ENCODE measurements at regions not wholly inside any gene's neighbourhood (a gene's known extent, or its start where the extent isn't known, plus 50 kb on each side); places are given as distances from the start of the nearest gene placed in this dataset.

- Histone ChIP-seq H3K4me1 (no peaks in the 10 kb centered on the region), H3K27ac (no peak overlapping the region), H3K4me3 (no peak overlapping the region), H3K9me3 (peaks cover 0 to 3% of the 10 kb centered on the region in 2 donors), H3K27me3 (no peaks in the 10 kb centered on the region), H3K36me3 (no peaks in the 10 kb centered on the region)
- DNase-seq = peak in 2 of 4 donors; percentile 19 to 55
- TF ChIP-seq CTCF (IDR thresholded peaks at IDR 0.05) = no peak
- peak; percentile 65 for ATAC-seq
- intact Hi-C loops (cut with DNase I) = no loop called here
These were observed 565.5 kb upstream of the IGFBP3 start for GRCh38 chr7:46486256-46487206.

GRCh38 chr7:46485481-46486065 is 564.5 kb upstream of the IGFBP3 start:
- Histone ChIP-seq H3K4me1 (no peaks in the 10 kb centered on the region), H3K27ac (no peak overlapping the region), H3K36me3 (no peaks in the 10 kb centered on the region), H3K4me3 (no peak overlapping the region), H3K9me3 (peaks cover 0 to 7% of the 10 kb centered on the region in 2 donors), H3K27me3 (no peaks in the 10 kb centered on the region)
- no peak for DNase-seq
- no peak for TF ChIP-seq CTCF (IDR thresholded peaks at IDR 0.05)
- ATAC-seq = no peak
- intact Hi-C loops (cut with DNase I) = no loop called here

GRCh38 chr7:46484906-46485305 is 563.8 kb upstream of the IGFBP3 start:
- Histone ChIP-seq H3K9me3 (peaks cover 0 to 12% of the 10 kb centered on the region in 2 donors), H3K27me3 (no peaks in the 10 kb centered on the region), H3K36me3 (no peaks in the 10 kb centered on the region), H3K27ac (no peak overlapping the region), H3K4me3 (no peak overlapping the region), H3K4me1 (no peaks in the 10 kb centered on the region)
- intact Hi-C loops (cut with DNase I) = no loop called here
- ATAC-seq (no peak), DNase-seq (no peak)
- TF ChIP-seq CTCF (IDR thresholded peaks at IDR 0.05) = no peak

- no peak for DNase-seq
- TF ChIP-seq CTCF (IDR thresholded peaks at IDR 0.05) = no peak
- no peaks in the 10 kb centered on the region for H3K4me1 ChIP-seq
These were observed 559.5 kb upstream of the IGFBP3 start for GRCh38 chr7:46480619-46481018.

GRCh38 chr7:46479680-46480079 is 558.6 kb upstream of the IGFBP3 start:
- Histone ChIP-seq H3K36me3 (no peaks in the 10 kb centered on the region), H3K4me3 (no peak overlapping the region), H3K27me3 (no peaks in the 10 kb centered on the region), H3K9me3 (peaks cover 0 to 28% of the 10 kb centered on the region in 2 donors), H3K27ac (no peak overlapping the region), H3K4me1 (no peaks in the 10 kb centered on the region)
- TF ChIP-seq CTCF (IDR thresholded peaks at IDR 0.05) = no peak
- no peak for ATAC-seq
- intact Hi-C loops (cut with DNase I) = no loop called here
- no peak for DNase-seq

More at GRCh38 chr7:46480619-46481018, 559.5 kb upstream of the IGFBP3 start:
- Histone ChIP-seq H3K27ac (no peak overlapping the region), H3K27me3 (no peaks in the 10 kb centered on the region), H3K9me3 (peaks cover 0 to 18% of the 10 kb centered on the region in 2 donors), H3K36me3 (no peaks in the 10 kb centered on the region), H3K4me3 (no peak overlapping the region)
- no peak for ATAC-seq
- intact Hi-C loops (cut with DNase I) = no loop called here

All from left lung (tissue), 4 donors.